HL-60 (cell line): ENCODE measurements at regions not wholly inside any gene's neighbourhood (a gene's known extent, or its start where the extent isn't known, plus 50 kb on each side); places are given as distances from the start of the nearest gene placed in this dataset.

ENCODE experiments used
- DNase-seq, 2 experiments: peaks; one replicate each; pipeline ENCODE4 v3.0.0-alpha.2; 2010 to 2020; ENCODE audit warnings: low read depth in 1 of 2, low spot score in 1 of 2
- H3K27ac ChIP-seq: fragments of 250-450 bp; sonication (Bioruptor Pico); replicated peaks from 2 replicates; pipeline ENCODE4 v1.5.1; 2020; ENCODE audit warnings: mild to moderate bottlenecking, moderate library complexity
- H3K27me3 ChIP-seq: fragments of 250-450 bp; sonication (Bioruptor Pico); 2 replicates; pipeline ENCODE4 v1.5.1; 2021; ENCODE audit warnings: mild to moderate bottlenecking, moderate library complexity; ENCODE audit not compliant: insufficient read depth, poor library complexity, severe bottlenecking
- H3K4me3 ChIP-seq: replicated peaks from 2 replicates; pipeline ENCODE4 v1.5.1; 2011; ENCODE audit warnings: mild to moderate bottlenecking, control low read depth, low read length; ENCODE audit not compliant: insufficient read depth
- GABPA ChIP-seq: IDR thresholded peaks from 2 replicates; pipeline ENCODE4 v1.6.1; 2012; ENCODE audit warnings: low read depth
- POLR2AphosphoS5 ChIP-seq: IDR thresholded peaks from 2 replicates; pipeline ENCODE4 v1.6.1; 2012; ENCODE audit warnings: low read depth
- SPI1 ChIP-seq: IDR thresholded peaks from 2 replicates; pipeline ENCODE4 v1.6.1; 2012; ENCODE audit warnings: low read depth, mild to moderate bottlenecking, borderline replicate concordance
- TF ChIP-seq, protein P1 (sequence below): IDR thresholded peaks from one replicate; pipeline ENCODE4 v1.5.1; 2011; ENCODE audit warnings: low read length, control low read depth, inconsistent platforms; ENCODE audit not compliant: insufficient read depth
- TF ChIP-seq, protein P2 (sequence below): IDR thresholded peaks from 2 replicates; pipeline ENCODE4 v1.6.1; 2012; ENCODE audit warnings: low read depth; ENCODE audit not compliant: insufficient replicate concordance

DNA sequence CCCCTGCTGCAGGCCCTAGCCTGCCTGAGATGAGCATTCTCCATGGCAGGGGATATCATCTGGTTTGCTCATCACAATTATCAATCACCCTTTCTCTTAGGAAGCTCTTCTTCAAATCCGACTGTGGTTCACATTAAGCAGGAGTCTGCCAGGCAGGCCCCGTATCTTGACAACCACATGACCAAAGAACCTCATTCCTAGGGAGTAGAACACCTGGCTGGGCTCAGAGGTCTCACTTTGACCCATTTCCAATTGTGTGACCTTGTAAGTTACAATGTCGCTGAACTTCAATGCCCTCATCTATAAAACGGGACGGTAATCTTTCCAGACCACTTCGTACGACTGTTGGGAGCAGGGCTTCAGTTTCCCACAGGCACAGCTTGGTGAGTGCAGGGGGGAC lies 156.4 kb upstream of the PCBD1 start:
- TF ChIP-seq, protein P1, sequence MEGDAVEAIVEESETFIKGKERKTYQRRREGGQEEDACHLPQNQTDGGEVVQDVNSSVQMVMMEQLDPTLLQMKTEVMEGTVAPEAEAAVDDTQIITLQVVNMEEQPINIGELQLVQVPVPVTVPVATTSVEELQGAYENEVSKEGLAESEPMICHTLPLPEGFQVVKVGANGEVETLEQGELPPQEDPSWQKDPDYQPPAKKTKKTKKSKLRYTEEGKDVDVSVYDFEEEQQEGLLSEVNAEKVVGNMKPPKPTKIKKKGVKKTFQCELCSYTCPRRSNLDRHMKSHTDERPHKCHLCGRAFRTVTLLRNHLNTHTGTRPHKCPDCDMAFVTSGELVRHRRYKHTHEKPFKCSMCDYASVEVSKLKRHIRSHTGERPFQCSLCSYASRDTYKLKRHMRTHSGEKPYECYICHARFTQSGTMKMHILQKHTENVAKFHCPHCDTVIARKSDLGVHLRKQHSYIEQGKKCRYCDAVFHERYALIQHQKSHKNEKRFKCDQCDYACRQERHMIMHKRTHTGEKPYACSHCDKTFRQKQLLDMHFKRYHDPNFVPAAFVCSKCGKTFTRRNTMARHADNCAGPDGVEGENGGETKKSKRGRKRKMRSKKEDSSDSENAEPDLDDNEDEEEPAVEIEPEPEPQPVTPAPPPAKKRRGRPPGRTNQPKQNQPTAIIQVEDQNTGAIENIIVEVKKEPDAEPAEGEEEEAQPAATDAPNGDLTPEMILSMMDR: no peak
- no peak for TF ChIP-seq POLR2AphosphoS5
- no peak overlapping the region for H3K27ac ChIP-seq
- H3K4me3 ChIP-seq: no peak overlapping the region
- no peak for DNase-seq
- H3K27me3 ChIP-seq: no peaks in the 10 kb centered on the region

DNA sequence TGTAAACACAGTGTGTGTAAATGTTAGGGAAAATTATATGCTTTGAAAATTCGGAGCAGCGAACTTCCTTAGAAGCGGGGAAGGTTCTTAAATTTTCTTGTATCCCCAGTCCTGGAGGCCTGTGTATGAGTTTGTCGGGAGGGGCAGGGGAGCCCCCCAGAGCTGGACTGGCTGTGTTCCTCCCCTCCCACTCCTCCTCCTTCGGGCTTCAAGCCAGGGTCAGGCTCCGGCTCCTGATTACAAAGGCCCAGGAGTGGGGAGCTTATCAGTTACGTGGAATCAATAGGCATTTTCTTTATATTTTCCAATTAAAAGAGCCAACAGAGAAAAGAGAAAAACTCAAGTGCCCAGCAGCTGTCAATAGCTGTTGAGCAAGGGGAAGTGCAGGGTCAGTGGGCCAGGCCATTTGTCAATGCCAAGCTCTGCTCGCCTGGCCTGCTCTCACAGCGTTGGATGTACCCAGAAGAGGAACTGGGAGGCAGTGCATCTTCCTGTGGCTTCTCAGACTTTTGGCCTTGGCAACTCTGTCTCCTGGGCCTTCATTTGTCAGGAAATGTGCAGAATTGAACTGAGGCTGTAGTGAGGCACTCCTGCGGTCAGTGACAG lies 156.9 kb upstream of the PCBD1 start:
- Histone ChIP-seq H3K27me3 (no peaks in the 10 kb centered on the region), H3K4me3 (no peak overlapping the region), H3K27ac (no peak overlapping the region)
- peak in 1 of 2 experiments; percentile 52 for DNase-seq
- TF ChIP-seq, protein P2, sequence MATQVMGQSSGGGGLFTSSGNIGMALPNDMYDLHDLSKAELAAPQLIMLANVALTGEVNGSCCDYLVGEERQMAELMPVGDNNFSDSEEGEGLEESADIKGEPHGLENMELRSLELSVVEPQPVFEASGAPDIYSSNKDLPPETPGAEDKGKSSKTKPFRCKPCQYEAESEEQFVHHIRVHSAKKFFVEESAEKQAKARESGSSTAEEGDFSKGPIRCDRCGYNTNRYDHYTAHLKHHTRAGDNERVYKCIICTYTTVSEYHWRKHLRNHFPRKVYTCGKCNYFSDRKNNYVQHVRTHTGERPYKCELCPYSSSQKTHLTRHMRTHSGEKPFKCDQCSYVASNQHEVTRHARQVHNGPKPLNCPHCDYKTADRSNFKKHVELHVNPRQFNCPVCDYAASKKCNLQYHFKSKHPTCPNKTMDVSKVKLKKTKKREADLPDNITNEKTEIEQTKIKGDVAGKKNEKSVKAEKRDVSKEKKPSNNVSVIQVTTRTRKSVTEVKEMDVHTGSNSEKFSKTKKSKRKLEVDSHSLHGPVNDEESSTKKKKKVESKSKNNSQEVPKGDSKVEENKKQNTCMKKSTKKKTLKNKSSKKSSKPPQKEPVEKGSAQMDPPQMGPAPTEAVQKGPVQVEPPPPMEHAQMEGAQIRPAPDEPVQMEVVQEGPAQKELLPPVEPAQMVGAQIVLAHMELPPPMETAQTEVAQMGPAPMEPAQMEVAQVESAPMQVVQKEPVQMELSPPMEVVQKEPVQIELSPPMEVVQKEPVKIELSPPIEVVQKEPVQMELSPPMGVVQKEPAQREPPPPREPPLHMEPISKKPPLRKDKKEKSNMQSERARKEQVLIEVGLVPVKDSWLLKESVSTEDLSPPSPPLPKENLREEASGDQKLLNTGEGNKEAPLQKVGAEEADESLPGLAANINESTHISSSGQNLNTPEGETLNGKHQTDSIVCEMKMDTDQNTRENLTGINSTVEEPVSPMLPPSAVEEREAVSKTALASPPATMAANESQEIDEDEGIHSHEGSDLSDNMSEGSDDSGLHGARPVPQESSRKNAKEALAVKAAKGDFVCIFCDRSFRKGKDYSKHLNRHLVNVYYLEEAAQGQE: no peak
- peak; percentile 78 for TF ChIP-seq SPI1

DNA sequence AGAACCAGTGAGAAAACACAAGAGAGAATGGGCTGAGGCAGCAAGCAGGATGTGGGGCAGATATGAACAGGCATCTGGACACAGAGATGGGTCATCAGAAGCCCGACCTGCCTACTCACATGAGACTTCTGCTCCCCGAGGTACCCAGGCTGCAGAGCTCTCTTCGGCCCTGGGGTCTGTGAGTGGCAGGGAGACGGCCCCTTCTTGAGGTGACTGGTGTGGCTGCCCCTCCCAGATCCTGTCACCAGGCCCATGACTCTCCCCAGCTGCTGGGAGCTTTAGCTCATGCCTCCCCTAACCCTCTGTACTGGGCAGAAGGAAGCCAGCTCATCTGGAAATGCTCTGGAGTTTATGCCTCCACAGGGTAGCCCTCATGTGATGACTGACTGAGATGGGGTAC lies 157.6 kb upstream of the PCBD1 start:
- no peak for TF ChIP-seq POLR2AphosphoS5
- TF ChIP-seq, protein P1: no peak
- TF ChIP-seq, protein P2: no peak
- no peak overlapping the region for H3K4me3 ChIP-seq
- H3K27ac ChIP-seq: no peak overlapping the region
- no peak for DNase-seq
- no peaks in the 10 kb centered on the region for H3K27me3 ChIP-seq

DNA sequence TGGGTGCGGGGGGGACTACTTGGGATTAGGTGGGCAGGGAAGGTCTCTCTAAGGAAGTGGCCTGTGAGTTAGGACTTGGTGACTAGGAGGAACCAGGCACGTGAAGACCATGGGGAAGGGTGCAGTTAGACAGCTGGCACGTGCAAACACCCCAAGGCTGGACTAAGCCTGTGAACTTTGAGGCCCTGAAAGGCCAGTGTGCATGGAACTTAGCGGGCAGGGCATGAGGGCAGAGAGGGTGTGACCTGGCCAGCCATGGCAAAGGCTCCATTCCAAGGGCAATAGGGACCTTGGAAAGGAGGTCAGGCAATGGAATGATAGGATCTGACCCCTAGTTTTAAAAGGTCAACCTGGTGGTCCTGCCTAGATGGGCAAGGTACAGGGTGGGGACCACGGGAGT lies 158.4 kb upstream of the PCBD1 start:
- no peak for DNase-seq
- Histone ChIP-seq H3K27me3 (no peaks in the 10 kb centered on the region), H3K4me3 (no peak overlapping the region), H3K27ac (no peak overlapping the region)
- TF ChIP-seq, protein P2: no peak
- TF ChIP-seq, protein P1: no peak
- no peak for TF ChIP-seq SPI1
- TF ChIP-seq POLR2AphosphoS5: no peak
- no peak for TF ChIP-seq GABPA
